Mucosa of descending colon (tissue), 3 donors: ENCODE measurements at regions not wholly inside any gene's neighbourhood (a gene's known extent, or its start where the extent isn't known, plus 50 kb on each side); places are given as distances from the start of the nearest gene placed in this dataset.
"Not testable (repeated sequence)": the region's sequence is repeated elsewhere in the genome, so short reads cannot be mapped to it uniquely, and the experiment has no call there.

ENCODE experiments used
- ATAC-seq: fragments of 200-7000 bp; cut with Tn5 transposase; one replicate; pipeline ENCODE4 v1.9.1; 2020; ENCODE audit warnings: mild to moderate bottlenecking, moderate library complexity
- DNase-seq, 3 donors: peaks; one replicate each; pipeline ENCODE4 v3.0.0-alpha.2; 2020
- H3K36me3 ChIP-seq: fragments of 200-600 bp; one replicate; pipeline ENCODE4 v1.8.0; 2021; ENCODE audit warnings: low read depth, mild to moderate bottlenecking
- H3K4me1 ChIP-seq: fragments of 200-600 bp; one replicate; pipeline ENCODE4 v1.8.0; 2021; ENCODE audit warnings: low read depth, mild to moderate bottlenecking
- H3K4me3 ChIP-seq: fragments of 200-600 bp; one replicate; pipeline ENCODE4 v1.8.0; 2021; ENCODE audit warnings: mild to moderate bottlenecking
- H3K9me3 ChIP-seq: fragments of 200-600 bp; one replicate; pipeline ENCODE4 v1.8.0; 2021; ENCODE audit warnings: mild to moderate bottlenecking
- intact Hi-C, 2 donors: fragments of 100-400 bp; cut with DNase I in 1 of 2; cut with micrococcal nuclease in 1 of 2; formaldehyde crosslinking; loops; one replicate each; pipeline versions ENCODE4 v1.11.0 to v1.11.1; 2022; cut with DNase I, micrococcal nuclease
- TF ChIP-seq, protein P1 (sequence below): fragments of 200-600 bp; IDR thresholded peaks from one replicate; pipeline ENCODE4 v1.8.0; 2022; ENCODE audit warnings: antibody characterized with exemption, mild to moderate bottlenecking
- donor health status: DM: no; HTN: no; CAD: no; lungs with moderate emphysema.
- donor health status: DM: no; HTN: no; CAD: no.
- donor health status: DM: no; HTN: yes; CAD: no.

DNA sequence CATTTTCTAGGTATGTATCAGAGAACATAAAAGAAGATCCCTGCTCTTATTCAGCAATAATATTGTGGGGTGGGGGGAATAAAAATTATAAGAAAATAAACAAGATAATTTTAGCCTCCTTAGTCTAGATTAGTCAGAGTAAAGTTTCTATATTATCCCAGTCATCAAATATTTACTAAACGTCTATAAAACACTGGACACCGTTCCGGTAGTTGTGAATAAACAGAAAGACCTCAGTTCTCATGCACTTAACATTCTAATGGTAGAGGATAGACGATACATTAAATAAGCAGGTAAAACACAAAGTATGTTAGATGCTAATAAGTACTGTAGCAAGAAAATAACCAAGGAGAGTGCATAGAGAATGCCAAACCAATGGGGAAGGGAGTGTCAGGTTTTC lies 425.0 kb downstream of the GBE1 start:
- ATAC-seq = no peak
- H3K9me3 ChIP-seq = no peaks in the 10 kb centered on the region
- DNase-seq = no peak
- no peaks in the 10 kb centered on the region for H3K36me3 ChIP-seq
- no peak overlapping the region for H3K4me3 ChIP-seq
- intact Hi-C loops = no loop called here
- TF ChIP-seq, protein P1, sequence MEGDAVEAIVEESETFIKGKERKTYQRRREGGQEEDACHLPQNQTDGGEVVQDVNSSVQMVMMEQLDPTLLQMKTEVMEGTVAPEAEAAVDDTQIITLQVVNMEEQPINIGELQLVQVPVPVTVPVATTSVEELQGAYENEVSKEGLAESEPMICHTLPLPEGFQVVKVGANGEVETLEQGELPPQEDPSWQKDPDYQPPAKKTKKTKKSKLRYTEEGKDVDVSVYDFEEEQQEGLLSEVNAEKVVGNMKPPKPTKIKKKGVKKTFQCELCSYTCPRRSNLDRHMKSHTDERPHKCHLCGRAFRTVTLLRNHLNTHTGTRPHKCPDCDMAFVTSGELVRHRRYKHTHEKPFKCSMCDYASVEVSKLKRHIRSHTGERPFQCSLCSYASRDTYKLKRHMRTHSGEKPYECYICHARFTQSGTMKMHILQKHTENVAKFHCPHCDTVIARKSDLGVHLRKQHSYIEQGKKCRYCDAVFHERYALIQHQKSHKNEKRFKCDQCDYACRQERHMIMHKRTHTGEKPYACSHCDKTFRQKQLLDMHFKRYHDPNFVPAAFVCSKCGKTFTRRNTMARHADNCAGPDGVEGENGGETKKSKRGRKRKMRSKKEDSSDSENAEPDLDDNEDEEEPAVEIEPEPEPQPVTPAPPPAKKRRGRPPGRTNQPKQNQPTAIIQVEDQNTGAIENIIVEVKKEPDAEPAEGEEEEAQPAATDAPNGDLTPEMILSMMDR = no peak
- no peaks in the 10 kb centered on the region for H3K4me1 ChIP-seq

- intact Hi-C loops, H3K36me3 ChIP-seq, H3K4me3 ChIP-seq, ATAC-seq, H3K9me3 ChIP-seq, H3K4me1 ChIP-seq: not testable (repeated sequence)
- peak in 1 of 3 donors; percentile 2 for DNase-seq
Observed at GRCh38 chr3:81329835-81330234, 431.6 kb downstream of the GBE1 start.

DNA sequence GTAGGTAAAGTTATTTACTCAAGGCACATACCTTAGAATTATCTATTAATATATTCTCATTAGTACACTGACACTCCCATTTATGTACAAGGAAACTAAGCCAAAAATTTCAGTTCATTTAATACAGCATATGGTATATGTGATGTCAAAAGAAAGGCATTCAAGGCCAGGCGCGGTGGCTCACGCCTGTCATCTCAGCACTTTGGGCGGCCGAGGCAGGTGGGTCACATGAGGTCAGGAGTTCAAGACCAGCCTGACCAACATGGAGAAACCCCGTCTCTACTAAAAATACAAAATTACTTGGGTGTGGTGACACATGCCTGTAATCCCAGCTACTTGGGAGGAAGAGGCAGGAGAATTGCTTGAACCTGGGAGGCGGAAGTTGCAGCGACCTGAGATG lies 435.2 kb downstream of the GBE1 start:
- TF ChIP-seq, protein P1 = no peak
- Histone ChIP-seq H3K9me3 (no peaks in the 10 kb centered on the region), H3K36me3 (no peaks in the 10 kb centered on the region), H3K4me1 (no peaks in the 10 kb centered on the region), H3K4me3 (no peak overlapping the region)
- no peak for ATAC-seq
- intact Hi-C loops = no loop called here
- DNase-seq = no peak

DNA sequence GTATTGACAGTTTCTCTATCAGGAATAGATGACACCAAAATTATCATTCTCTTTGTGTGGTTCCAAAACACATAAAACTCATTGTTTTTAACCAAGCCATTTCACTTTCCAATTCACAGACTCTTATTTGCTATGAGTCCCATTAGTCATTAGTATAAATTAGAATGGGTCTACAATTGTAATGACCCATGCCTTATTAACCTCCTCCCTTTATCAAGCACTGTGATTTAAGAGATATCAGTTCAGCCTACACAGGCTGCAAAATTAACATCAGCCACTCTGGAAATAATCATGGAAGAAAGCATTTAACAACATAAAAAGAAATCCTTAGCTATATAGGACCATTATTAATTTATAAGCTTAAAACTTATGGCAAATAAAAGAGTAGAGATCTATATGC lies 440.6 kb downstream of the GBE1 start:
- H3K9me3 ChIP-seq = no peaks in the 10 kb centered on the region
- TF ChIP-seq, protein P1 = no peak
- ATAC-seq (no peak), DNase-seq (no peak)
- no peak overlapping the region for H3K4me3 ChIP-seq
- no peaks in the 10 kb centered on the region for H3K4me1 ChIP-seq
- H3K36me3 ChIP-seq = no peaks in the 10 kb centered on the region
- intact Hi-C loops = no loop called here

DNA sequence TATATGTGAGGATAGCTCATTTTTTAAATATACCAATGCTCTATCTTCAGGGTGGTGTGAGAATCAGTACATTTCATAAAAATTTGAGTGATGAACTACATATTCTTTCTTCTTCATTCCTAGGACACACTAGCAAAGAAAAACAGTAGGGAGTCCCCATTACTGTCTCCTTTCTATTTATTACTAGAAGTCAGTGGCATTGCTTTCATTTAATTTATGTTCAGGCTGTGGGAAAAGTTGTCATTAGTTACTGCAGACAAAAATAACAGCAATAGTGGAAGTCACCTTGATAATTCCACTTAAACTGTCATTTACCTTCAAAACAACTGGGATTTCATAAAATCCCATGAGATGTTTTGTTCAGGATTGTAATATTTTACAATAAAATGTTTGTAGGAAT lies 446.4 kb downstream of the GBE1 start:
- no peak overlapping the region for H3K4me3 ChIP-seq
- intact Hi-C loops = no loop called here
- H3K4me1 ChIP-seq = no peaks in the 10 kb centered on the region
- DNase-seq = no peak
- H3K36me3 ChIP-seq = no peaks in the 10 kb centered on the region
- no peaks in the 10 kb centered on the region for H3K9me3 ChIP-seq
- TF ChIP-seq, protein P1 = no peak
- no peak for ATAC-seq

DNA sequence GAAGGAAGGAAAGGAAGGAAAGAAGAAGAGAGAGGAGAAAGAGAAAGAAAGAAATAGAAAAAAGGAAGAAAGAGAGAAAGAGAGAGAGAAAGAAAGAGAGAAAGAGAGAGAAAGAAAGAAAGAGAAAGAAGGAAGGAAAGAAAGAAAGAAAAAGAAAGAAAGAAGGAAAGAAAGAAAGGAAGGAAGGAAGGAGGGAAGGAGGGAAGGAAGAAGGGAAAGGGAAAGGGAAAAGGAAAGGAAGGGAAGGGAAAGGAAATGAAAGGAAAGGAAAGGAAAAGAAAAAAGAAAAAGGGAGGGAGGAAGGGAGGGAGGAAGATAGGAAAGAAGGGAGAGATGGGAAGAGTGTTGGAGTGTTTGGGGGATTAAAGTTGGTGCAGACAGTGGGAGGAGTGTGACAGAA lies 450.1 kb downstream of the GBE1 start:
- Histone ChIP-seq H3K4me1 (no peaks in the 10 kb centered on the region), H3K4me3 (no peak overlapping the region), H3K9me3 (no peaks in the 10 kb centered on the region), H3K36me3 (no peaks in the 10 kb centered on the region)
- TF ChIP-seq, protein P1 = no peak
- intact Hi-C loops = no loop called here
- ATAC-seq (no peak), DNase-seq (no peak)
